ENCODE measurements at regions not wholly inside any gene's neighbourhood (a gene's known extent, or its start where the extent isn't known, plus 50 kb on each side); places are given as distances from the start of the nearest gene placed in this dataset.

- TF ChIP-seq CTCF (conservative IDR thresholded peaks at IDR 0.05; ENCODE audit: low read depth, low read length) (peak; percentile 56), EZH2 (IDR thresholded peaks at IDR 0.05; ENCODE audit: borderline replicate concordance, low read depth, low read length, poor library complexity, severe bottlenecking) (no peak)
These were observed 270.8 kb downstream of the BMP7 start for GRCh38 chr20:56995635-56996075.
